ENCODE measurements at regions not wholly inside any gene's neighbourhood (a gene's known extent, or its start where the extent isn't known, plus 50 kb on each side); places are given as distances from the start of the nearest gene placed in this dataset.
"Not testable (repeated sequence)": the region's sequence is repeated elsewhere in the genome, so short reads cannot be mapped to it uniquely, and the experiment has no call there.

DNA sequence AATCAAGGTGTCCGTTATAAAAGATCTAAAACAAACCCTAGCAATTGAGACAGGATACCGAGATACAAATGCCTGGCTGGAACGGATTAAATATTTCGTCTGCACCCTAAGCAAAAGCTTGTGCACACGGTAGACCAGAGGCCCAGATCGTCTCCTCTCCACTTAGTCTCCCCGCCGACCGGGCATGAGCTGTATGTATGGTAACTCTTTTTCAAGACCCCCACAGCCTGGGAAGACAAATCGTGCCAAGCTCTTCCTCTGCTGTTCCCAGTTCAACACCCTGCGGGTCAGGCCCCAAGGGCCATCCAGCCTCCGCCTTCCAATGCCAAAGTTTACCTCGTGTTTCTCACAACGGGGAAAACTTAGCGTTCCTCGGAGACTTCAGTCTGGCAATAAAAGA is 285.7 kb upstream of the GALNT17 start:
- no peak for DNase-seq

DNA sequence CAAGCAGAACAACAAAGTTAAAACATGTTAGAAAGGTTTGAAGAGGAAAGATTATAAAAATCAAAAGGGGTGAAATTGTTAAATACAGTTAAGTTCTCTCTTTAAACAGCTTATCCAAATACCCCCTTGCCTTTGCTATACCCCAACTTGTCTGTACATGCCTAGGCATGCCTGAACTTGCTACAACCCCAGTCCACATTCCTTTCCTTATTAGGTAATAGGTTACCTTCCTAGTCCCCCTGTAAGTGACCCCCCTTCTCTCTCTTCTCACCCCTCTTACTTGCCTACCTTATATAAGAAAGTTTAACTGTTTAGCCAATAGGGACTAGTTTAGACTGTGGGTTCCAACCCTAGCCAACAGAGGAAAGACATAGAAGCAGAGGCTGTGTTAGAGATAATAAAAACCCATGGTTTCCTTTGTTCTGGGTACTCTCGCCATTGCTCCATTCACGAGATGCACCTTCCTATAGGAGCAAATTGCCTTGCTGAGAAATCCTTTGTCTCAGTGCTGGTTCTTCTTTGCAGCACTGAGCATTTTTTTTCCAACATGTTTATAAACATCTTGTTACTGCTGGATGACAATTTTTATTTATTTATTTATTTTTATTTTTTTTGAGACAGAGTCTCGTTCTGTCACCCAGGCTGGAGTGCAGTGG is 282.2 kb upstream of the GALNT17 start:
- DNase-seq, result no peak

DNA sequence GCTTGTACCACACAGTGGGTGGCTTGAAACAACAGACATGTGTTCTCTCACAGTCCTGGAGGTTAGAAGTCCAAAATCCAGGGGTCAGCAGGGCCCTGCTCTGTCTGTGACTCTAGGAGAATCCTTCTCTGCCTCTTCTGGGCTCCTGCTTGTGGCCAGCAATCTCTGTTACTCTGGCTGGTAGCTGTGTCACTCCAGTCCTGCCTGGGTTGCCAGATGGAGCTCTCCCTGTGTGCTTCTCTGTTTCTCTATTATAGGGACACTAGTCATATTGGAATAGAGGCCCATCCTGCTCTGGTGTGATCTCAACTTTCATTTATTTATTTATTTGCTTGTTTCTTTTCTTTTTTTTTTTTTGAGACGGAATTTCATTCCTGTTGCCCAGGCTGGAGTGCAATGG is 276.6 kb upstream of the GALNT17 start:
- no peak for DNase-seq

DNA sequence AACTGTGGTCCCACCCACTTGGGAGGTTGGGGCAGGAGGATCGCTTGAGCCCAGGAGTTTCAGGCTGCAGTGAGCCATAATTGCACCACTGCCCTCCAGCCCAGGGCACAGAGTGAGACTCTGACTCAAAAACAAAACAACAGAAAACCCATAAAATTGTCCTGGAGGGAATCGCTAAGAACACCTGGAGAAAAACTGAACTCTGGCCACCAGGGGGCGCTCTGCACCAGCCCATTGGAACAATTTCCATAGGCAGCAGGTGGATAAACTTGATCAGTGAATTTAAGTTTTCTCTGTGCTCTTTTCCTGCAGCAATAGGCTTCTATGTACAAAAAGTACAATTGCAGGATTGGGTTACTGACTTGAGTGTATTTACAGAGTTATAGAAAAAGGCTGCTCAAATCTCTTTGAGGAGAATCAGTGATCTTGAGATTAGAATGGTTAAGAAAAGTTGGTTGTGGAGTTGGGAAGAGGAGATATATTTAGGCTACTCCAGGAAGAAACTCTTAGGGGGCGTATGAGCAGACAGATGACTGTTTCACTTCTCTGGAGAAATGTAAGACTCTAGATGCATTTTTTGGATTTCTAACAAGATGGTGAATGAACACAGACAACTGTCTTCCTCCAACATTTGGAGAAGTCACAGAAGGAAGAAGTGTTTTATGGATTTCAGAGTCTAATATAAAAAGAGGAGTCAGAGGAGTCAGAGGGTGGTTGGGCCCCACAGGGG is 274.9 kb upstream of the GALNT17 start:
- peak; percentile 45 to 79 (median 78) for DNase-seq

DNA sequence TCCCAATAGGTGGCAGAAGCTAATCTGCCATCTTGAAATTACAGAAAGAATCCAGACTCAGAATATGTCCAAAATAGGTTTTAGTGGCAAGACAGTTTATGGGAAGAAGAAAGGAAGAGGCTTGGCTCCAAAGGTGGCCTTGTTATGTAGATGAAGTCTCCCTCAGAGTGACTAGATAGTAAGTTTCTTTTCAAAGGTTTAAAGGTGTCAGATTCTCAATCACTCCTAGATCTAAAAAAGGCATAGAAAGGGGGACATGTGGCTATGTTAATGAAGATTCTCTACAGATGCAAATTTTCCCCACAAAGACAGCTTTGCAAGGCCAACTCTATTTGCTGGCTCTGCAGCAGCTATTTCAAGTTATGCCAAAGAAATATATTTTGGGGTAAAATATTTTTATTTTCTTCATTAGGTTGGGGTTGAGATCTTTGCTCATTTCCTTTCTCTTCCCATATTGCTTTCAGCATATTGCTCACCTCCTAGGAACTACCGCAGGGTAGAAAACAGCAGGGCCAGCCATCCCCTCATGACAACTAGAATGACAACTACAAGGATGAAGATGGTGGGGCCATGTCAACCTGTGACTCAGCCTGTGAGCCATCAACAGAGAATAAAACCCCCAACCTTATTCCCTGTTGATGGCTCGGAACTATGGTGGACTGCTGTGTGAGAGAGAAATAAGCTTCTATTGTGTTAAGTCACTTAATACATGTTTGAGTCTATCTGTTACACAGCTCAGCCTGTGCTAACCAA is 274.0 kb upstream of the GALNT17 start:
- no peak for DNase-seq

DNA sequence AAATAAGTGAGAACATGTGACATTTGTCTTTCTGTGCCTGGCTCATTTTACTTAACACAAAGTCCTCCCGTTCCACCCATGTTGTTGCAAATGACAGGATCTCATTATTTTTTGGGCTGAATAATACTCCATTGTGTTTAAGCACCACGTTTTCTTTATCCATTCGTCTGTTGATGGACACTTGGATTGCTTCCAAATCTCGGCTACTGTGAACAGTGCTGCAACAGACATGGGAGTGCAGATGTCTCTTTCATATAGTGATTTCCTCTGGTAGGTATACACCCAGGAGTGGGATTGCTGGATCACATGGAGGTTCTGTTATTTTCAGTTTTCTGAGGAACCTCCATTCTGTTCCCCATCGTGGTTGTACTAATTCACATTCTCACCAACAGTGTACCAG is 264.4 kb upstream of the GALNT17 start:
- no peak for DNase-seq

DNA sequence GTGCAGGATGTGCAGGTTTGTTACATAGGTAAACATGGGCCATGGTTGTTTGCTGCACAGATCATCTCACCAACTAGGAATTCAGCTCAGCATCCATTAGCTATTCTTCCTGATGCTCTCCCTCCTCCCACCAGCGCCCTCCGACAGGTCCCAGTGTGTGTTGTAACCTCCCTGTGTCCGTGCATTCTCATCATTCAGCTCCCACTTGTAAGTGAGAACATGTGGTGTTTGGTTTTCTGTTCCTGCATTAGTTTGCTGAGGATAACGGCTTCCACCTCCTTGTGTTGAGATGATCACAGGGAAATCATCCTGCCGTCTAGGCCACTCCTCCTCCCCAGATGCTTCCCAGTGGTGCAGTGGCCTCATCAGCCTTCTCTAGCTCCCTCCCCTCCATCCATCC is 261.6 kb upstream of the GALNT17 start:
- no peak for DNase-seq

DNA sequence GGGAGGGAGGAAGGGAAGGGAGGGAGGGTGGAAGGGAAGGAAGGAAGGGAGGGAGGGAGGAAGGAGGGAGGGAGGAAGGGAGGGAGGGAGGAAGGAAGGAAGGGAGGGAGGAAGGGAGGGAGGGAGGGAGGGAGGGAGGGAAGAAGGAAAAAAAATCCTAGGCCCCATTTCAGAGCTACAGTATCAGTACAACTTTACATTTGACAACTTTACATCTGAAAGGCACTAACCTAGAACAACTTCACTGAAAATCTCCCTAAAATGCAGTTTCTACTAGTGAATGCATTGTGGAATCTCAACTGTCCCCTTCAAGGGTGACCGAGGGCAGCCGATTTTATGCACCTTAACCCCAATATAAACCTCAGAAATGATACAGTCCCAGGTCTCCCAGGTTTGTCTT is 259.8 kb upstream of the GALNT17 start:
- DNase-seq, result no peak

DNA sequence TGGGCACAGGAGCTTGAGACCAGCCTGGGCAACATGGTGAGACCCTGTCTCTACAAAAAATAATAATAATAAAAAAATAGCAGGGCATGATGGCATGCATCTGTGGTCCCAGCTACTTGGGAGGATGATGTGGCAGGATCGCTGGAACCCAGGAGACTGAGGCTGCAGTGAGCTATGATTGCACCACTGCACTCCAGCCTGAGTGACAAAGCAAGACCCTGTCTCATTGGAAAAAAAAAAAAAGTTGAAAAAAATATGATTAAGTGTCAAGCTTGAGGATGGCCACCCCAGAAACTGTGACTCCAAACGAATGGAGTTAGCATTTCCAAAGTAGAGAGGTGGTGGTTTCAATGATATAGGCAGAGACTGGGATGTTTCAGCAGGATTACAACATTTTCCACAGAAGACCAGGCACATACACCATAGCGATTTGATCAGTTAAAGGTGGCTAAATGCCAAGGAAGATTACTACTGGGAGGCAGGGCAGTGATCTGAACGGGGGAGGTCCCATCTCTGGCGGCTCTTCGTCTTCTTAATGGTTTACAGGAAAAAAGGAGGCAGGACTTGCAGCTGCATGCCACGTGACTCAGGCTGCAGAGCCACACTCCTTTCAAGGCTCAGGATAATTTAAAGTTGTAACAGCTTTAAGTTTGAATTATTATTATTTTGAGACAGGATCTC is 250.6 kb upstream of the GALNT17 start:
- no peak for DNase-seq

DNA sequence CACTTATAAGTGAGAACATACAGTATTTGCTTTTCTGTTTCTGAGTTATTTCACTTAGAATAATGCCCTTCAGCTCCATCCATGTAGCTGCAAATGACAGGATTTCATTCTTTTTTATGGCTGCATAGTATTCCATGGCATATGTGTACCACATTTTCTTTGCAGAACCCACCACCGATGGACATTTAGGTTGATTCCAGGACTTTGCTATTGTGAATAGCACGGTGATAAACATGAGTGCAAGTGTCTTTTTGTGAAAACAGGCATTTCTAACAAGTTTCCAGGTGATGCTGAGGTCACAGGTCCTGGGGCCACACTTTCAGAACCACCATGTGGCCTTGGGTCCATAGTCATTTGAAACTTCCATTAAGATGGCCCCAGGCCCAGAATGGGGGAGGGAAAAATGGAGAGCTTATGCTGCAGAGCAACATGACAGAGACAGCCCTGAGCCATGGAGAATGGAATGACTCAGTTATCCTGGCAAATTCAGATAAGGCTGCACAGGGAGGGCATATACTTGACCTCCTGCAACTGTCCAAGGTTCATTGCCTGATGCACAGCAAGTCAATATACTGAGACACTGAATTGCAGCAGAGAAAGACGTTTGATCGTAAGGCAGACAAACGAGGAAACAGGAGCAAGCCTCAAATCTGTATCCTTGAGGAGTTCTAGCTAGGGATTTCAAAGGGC is 248.0 kb upstream of the GALNT17 start:
- no peak for DNase-seq

DNA sequence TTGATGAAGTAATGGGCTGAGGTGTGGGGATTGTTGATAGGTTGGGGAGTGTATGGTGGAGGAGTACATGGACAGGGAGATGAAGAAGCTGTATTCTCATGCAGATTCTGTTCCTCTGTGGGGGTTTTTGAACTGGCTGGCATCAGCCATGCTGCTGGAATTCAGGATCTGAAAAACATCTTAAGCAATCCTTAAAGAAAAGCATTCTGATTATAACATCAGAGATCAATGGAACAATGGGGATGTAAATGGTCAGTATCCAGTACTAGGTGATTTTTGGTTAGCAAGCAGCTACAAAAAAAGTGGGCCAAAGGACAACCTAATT is 247.5 kb upstream of the GALNT17 start:
- DNase-seq, result no peak

DNA sequence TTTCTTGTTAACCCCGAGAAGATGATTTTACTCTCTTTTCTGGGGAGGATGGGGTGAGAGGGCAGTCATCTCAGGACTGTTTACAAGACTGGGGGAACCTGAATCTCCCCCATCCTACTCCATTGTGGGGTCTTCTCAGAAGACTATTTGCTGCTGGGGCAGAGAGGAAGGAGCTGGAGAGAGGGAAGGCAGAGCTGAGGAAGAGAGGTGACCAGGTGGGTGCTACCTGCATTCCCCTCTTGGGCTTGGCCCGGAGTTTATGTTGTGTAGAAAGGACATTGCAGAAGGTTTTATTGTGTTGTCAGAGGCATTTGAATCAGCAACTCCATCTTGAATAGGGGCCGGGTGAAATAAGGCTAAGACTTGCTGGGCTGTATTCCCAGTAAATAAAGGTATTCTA is 247.1 kb upstream of the GALNT17 start:
- DNase-seq, result no peak

DNA sequence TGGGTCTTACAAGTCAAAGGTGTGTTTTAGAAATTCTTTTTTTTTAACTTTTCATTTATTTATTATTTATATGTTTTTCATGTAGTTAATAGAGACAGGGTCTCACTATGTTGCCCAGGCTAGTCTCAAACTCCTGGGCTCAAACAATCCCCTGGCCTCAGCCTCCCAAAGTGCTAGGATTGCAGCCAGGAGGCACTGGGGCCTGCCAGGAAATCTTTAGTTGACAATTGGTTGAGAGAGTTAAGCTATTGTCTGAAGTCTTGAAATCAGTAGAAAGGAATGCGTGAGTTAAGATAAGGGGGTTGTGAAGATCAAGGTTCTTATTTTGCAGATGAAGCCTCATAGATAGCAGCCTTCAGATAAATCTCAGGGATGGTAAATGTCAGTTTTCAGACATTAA is 245.4 kb upstream of the GALNT17 start:
- DNase-seq, result no peak

DNA sequence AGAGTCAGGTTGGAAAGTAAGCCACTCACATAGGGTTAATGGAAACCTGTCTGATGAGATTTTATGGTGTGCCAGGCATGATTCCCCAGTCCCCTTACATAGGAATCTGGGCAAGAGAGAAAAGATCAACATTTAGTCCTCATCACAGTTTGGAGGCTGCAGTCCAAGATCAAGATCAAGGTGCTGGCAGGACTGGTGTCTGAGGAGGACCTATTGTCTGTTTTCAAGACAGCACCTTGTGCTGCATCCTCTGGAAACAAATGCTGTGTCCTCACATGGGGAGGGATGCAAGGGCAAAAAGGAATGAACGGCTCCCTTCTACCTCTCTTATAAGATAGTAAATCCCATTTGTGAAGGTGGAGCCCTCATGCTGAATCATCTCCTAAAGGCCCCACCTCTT is 244.8 kb upstream of the GALNT17 start:
- no peak for DNase-seq

DNA sequence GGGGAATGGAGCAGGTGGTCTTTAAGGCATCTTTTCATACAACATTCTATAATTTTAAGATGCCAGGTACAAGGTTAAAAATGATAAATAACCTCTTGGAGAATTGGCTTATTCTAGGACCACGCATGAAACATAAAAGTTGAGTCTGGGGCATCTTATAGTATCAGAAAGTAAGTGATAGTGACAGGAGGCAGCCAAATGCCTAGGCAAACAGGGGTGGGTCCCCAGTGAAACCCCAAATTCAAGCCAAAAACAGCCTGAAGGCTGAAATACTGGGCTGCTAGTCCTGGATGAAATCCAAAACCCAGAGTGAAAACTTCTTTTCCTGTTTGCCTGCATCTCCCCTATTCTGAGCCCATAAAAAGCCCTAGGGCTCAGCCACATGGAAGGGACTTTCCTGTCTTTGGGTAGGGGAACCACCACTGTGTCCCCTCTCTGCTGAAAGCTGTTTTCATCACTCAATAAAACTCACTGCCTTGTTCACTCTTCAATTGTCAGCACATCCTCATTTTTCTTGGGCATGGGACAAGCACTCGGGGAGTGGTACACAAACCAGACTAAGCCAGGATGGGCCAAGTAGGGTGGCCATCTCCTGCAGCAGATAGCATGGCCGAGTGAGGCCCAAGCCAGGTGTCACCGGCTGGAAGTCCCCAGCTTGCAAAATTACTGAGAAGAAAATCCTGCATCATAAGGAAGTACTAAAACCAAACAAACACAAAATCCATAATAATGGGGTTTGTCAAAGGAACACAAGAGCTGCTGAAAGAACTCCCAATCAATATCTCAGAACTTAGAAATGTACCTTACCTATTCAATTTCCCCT is 241.6 kb upstream of the GALNT17 start:
- no peak for DNase-seq

DNA sequence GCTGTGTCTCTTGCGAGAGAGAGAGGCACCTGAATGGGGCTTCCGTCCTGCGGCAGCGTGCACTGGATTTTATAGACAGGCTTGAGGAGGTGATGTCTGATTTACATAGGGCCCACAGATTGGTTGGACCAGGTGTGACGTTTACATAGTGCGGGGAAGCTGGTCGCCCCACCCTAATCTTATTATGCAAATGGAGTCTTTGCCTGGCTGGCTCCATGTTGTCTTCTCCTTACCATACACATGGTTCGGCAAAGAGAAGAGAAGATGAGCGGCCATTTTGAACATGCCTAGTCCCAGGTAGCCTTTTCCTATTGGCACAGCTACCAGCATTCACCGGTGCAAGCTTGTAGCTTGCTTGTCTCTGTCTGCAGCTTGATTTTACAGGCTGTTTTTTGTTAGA is 238.5 kb upstream of the GALNT17 start:
- peak in 1 of 3 experiments; percentile 11 for DNase-seq

DNA sequence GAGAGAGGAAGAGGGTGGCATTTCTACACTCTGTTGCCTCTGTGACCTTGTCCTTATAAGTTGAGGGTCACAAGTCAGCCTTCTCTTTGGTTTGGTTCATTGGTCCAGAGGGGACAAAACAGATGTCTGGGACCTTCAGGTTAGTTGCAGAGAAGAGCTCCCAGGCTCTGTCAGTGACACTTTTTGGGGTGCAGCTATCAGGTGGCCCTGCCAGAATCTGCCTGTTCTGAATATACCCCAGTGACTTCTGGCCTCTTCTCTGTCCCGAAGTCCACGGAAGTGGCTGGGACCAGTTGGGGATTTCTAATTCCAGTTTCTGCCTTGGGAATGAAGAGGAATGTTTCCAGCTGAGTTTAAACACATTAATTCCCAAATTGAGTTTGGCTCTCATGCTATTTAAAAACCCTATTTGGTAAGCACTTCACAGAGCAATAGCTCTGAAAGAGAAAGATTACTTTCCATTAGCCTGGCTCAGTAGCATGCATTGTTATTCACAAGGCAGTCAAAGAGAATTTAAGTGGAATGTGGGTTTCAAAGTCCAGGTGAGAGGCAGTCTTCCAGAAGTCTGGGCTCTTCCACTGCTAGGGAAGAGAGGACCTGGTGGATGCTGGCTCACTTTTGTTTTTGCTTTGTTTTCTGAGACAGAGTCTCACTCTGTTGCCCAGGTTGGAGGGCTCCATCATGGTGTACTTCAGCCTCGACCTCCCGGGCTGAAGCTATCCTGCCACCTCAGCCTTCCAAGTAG is 237.8 kb upstream of the GALNT17 start:
- no peak for DNase-seq

DNA sequence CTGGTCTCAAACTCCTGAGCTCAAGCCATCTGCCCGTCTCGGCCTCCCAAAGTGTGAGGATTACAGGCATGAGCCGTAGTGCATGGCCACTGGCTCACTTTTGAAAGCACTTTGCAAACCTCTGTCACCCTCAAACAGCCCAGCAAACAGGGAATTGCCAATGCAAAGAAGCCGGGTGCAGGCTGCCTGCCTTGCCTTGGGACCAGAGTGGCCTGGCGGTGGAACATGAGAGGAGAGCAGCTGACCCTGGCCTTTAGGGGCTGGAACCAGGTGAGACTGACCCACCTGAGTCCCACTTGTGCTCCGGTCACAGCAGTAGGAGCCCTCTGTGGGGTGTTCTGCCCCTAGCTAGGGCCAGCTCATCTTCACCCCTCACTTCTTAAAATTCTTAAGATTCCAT is 237.1 kb upstream of the GALNT17 start:
- DNase-seq, result no peak

DNA sequence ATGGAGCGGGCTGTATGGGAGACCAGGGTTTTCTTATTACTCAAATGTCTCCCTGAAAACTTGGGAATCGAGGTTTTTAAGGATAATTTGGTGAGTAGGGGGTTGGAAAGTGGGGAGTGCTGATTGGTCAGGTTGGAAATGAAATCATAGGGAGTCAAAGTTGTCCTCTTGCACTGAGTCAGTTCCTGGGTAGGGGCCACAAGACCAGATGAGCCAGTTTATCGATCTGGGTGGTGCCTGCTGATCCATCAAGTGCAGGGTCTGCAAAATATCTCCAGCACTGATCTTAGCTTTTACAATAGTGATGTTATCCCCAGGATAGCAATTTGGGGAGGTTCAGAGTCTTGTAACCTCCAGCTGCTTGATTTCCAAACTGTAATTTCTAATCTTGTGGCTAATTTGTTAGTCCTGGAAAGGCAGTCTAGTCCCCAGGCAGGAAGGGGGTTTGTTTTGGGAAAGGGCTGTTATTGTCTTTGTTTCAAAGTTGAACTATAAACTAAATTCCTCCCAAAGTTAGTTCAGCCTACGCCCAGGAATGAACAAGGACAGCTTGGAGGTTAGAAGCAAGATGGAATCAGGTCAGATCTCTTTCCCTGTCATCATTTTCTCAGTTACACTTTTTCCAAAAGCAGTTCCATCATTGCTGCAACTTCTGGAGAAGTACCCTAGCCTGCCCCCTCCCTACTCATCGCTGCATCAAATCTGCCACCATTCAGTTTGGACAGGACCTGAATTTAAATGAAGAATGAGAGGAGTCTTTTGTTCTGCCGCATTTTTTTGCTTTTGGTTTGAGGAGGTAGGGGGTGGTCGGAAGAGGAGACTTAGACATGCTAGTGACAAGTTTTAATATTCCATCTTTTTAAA is 236.4 kb upstream of the GALNT17 start:
- not testable (repeated sequence) for DNase-seq

Data from NCI-H1417 (cell line).